ENCODE measurements at regions not wholly inside any gene's neighbourhood (a gene's known extent, or its start where the extent isn't known, plus 50 kb on each side); places are given as distances from the start of the nearest gene placed in this dataset.

- ATAC-seq (no peak), DNase-seq (ENCODE audit: low read depth in 1 of 2, low spot score in 1 of 2) (no peak), FAIRE-seq (no peak)
- ChIA-PET POLR2A (no interaction called here), CTCF (no interaction called here)
- H3K9me3 ChIP-seq = no peaks in the 10 kb centered on the region
- no peak overlapping the region for H3K4me3 ChIP-seq
- H3K4me2 ChIP-seq = no peak overlapping the region
- no peaks in the 10 kb centered on the region for H3K4me1 ChIP-seq
- WGBS (ENCODE audit: missing lambda C conversion rate) = 0% methylated on average over 4 of the region's 4 CpGs
- TF ChIP-seq PHF8 (IDR thresholded peaks at IDR 0.05; ENCODE audit: borderline replicate concordance, low read depth) (no peak), SMC3 (IDR thresholded peaks at IDR 0.05) (no peak), GATA3 (IDR thresholded peaks at IDR 0.05; ENCODE audit: borderline replicate concordance) (no peak), CHD4 (IDR thresholded peaks at IDR 0.05; ENCODE audit: borderline replicate concordance) (no peak), NR3C1 (IDR thresholded peaks at IDR 0.05) (no peak), CBX8 (IDR thresholded peaks at IDR 0.05) (no peak), RARB (CRISPR knock-in tag; IDR thresholded peaks at IDR 0.05) (no peak)
- TF ChIP-seq, protein P1, sequence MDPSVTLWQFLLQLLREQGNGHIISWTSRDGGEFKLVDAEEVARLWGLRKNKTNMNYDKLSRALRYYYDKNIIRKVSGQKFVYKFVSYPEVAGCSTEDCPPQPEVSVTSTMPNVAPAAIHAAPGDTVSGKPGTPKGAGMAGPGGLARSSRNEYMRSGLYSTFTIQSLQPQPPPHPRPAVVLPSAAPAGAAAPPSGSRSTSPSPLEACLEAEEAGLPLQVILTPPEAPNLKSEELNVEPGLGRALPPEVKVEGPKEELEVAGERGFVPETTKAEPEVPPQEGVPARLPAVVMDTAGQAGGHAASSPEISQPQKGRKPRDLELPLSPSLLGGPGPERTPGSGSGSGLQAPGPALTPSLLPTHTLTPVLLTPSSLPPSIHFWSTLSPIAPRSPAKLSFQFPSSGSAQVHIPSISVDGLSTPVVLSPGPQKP (IDR thresholded peaks at IDR 0.05; ENCODE audit: low read depth, low read length) = no peak
- TF ChIP-seq, protein P2, sequence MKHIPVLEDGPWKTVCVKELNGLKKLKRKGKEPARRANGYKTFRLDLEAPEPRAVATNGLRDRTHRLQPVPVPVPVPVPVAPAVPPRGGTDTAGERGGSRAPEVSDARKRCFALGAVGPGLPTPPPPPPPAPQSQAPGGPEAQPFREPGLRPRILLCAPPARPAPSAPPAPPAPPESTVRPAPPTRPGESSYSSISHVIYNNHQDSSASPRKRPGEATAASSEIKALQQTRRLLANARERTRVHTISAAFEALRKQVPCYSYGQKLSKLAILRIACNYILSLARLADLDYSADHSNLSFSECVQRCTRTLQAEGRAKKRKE (CRISPR knock-in tag; IDR thresholded peaks at IDR 0.05; ENCODE audit: low read depth) = no peak
- H3K27ac ChIP-seq = no peak overlapping the region
These were observed 1341.5 kb upstream of the TENM4 start for GRCh38 chr11:80782135-80782885.

- Histone ChIP-seq H3K9me3 (no peaks in the 10 kb centered on the region), H3K4me3 (no peak overlapping the region), H3K4me1 (no peaks in the 10 kb centered on the region), H3K27ac (no peak overlapping the region), H3K4me2 (no peak overlapping the region)
- WGBS (ENCODE audit: missing lambda C conversion rate) = 10% methylated on average over 5 of the region's 5 CpGs
- no peak for TF ChIP-seq USF2 (IDR thresholded peaks at IDR 0.05)
- TF ChIP-seq CBX8 (IDR thresholded peaks at IDR 0.05) = no peak
- TF ChIP-seq HEYL (CRISPR knock-in tag; IDR thresholded peaks at IDR 0.05) = no peak
- no peak for TF ChIP-seq HOXB13 (CRISPR knock-in tag; IDR thresholded peaks at IDR 0.05; ENCODE audit: low read depth)
- no peak for TF ChIP-seq MAFK (IDR thresholded peaks at IDR 0.05; ENCODE audit: partially characterized antibody)
- TF ChIP-seq CBX2 (IDR thresholded peaks at IDR 0.05; ENCODE audit: borderline replicate concordance, low read depth) = no peak
- TF ChIP-seq HES2 (IDR thresholded peaks at IDR 0.05) = no peak
- TF ChIP-seq GATA3 (IDR thresholded peaks at IDR 0.05; ENCODE audit: borderline replicate concordance) = no peak
- TF ChIP-seq ZC3H11A (IDR thresholded peaks at IDR 0.05) = no peak
- no peak for TF ChIP-seq KDM5A (IDR thresholded peaks at IDR 0.05)
- no peak for TF ChIP-seq HDAC2 (IDR thresholded peaks at IDR 0.05)
- TF ChIP-seq RAD21 (conservative IDR thresholded peaks at IDR 0.05 in 1 of 2, IDR thresholded peaks at IDR 0.05 in 1 of 2) = no peak
- TF ChIP-seq RARB (CRISPR knock-in tag; IDR thresholded peaks at IDR 0.05) = no peak
- TF ChIP-seq CEBPB (IDR thresholded peaks at IDR 0.05) = no peak
- TF ChIP-seq CTCF (IDR thresholded peaks at IDR 0.05) = no peak
- TF ChIP-seq POLR2A (IDR thresholded peaks at IDR 0.05; ENCODE audit: low read length) = no peak
- no peak for TF ChIP-seq KDM1A (IDR thresholded peaks at IDR 0.05; ENCODE audit: low read depth)
- no peak for TF ChIP-seq TP53 (CRISPR knock-in tag; IDR thresholded peaks at IDR 0.05)
- no peak for TF ChIP-seq MYC (IDR thresholded peaks at IDR 0.05; ENCODE audit: borderline replicate concordance, low read length)
- TF ChIP-seq RFX5 (IDR thresholded peaks at IDR 0.05) = no peak
- no peak for ATAC-seq
- no peak for DNase-seq (ENCODE audit: low read depth in 1 of 2, low spot score in 1 of 2)
- no peak for FAIRE-seq
- ChIA-PET POLR2A (no interaction called here), CTCF (no interaction called here)
These were observed 1339.2 kb upstream of the TENM4 start for GRCh38 chr11:80779905-80780605.
